Stimulated activated CD4-positive, alpha-beta T cell treated with anti-CD3 and anti-CD28 coated beads, TNF-alpha, amount 100 ng/mL, for 4 hours (primary cell): ENCODE measurements at regions not wholly inside any gene's neighbourhood (a gene's known extent, or its start where the extent isn't known, plus 50 kb on each side); places are given as distances from the start of the nearest gene placed in this dataset.

Experiments
- DNase-seq, 3 experiments: peaks; one replicate each; pipeline ENCODE4 v3.0.0-alpha.2; 2020; ENCODE audit warnings: low read depth in 3 of 3

- DNase-seq = no peak
These were observed 427.2 kb downstream of the PLCL1 start for GRCh38 chr2:198231562-198231961.

- no peak for DNase-seq
These were observed 416.6 kb downstream of the PLCL1 start for GRCh38 chr2:198220763-198221610.

- no peak for DNase-seq
These were observed 414.9 kb downstream of the PLCL1 start for GRCh38 chr2:198219292-198219691.

GRCh38 chr2:198214114-198214596, 409.8 kb downstream of the PLCL1 start:
- DNase-seq = no peak

GRCh38 chr2:198213253-198213652, 408.9 kb downstream of the PLCL1 start:
- no peak for DNase-seq

- no peak for DNase-seq
These were observed 407.3 kb downstream of the PLCL1 start for GRCh38 chr2:198211706-198212105.

- DNase-seq = no peak
These were observed 399.1 kb downstream of the PLCL1 start for GRCh38 chr2:198203336-198204069.
